ENCODE measurements at regions not wholly inside any gene's neighbourhood (a gene's known extent, or its start where the extent isn't known, plus 50 kb on each side); places are given as distances from the start of the nearest gene placed in this dataset.
"Not testable (repeated sequence)": the region's sequence is repeated elsewhere in the genome, so short reads cannot be mapped to it uniquely, and the experiment has no call there.

DNA sequence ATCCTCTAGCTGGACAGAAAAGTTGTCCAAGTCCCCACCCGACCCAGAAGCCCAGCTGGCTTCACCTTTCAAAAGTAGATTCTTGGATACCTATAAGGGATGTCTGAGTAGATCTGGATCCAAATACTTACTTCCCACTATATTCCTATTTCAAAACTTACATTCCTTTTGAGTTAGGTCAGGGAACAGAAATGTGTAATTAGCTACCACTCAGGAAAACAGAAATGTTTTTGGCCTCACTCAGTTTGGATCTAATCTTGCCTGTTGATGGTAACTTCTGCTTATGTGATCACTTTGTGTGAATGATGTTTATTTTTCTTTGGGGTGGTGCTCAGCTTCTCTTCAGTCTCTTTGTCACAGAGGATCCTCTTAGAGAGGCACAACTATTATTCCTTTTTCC, 814.4 kb upstream of the RGS18 start:
- peak; percentile 20 for DNase-seq (ENCODE audit: low read depth)

DNA sequence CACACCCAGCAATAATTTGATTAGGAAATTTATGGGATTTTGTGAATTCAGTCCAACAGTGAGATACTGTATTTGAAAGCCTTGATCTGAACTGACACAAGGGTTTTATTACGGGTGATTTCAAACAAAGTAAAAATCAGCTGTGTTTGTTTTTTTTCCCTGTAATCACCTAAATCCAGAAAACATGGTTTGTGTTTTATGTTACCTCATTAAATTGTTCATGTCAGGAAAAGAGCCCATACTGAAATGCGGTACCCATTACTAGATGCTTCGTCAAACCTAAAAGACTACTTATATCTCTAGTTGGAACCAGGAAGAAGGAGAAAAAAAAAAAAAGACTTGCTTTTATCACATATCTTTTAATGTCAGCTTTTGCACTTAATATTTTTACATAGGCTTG, 811.9 kb upstream of the RGS18 start:
- DNase-seq (ENCODE audit: low read depth): no peak

DNA sequence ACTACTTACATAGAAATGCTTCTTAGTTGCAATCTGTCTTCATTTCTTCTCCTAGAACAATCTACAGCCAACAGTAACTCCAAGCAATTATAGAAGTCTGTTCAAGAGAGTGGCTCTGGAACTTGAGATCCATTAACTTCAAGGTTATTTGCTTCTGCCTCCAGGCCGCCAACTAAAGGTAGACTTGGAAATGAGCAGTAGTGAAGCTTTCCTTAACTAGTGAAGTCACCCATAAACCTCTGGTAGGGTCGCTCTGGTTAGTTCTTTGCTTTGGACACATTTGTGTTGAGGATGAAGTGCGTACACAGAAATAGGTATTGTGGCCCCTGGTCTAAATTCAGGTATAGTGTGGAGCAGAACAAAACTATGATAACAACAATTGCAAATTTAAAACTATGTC, 809.9 kb upstream of the RGS18 start:
- DNase-seq (ENCODE audit: low read depth): no peak

DNA sequence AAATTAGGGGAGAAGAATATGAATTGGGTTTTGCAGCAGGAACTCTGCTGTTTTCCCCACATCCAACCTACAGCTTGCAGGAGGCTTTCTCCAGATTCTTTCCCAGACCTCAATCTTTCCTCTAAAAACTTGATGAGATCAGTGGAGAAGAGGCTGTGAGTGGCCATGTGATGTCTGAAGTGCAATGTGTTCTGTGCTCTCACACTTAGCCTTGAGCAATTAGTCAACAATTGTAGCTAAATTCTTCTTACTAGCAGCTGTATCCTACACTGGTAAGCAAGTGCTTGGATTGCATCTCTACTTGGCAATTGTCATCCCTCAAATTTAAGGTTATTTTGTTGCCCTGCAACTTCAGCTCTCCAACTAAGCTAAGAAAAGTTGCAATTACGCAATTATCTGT, 807.3 kb upstream of the RGS18 start:
- DNase-seq (ENCODE audit: low read depth): no peak

DNA sequence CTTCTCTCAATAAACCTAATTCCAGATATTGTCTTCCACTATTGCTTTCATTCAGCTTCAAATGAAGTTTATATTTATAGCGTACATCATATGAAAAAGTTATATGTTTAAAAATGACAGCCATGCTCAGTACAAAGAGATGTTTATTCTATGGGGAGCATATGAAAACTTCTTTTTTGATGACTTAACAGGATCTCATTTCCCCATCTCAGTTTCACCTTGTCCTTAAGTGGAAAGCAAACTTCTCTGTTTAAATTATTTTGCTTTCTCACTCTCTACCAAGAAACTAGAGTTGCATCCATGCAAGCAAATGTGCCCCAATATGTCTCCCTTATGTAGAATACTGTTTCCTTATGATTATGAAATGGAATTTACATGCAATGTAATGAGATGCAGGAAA, 799.5 kb upstream of the RGS18 start:
- DNase-seq (ENCODE audit: low read depth): no peak

DNA sequence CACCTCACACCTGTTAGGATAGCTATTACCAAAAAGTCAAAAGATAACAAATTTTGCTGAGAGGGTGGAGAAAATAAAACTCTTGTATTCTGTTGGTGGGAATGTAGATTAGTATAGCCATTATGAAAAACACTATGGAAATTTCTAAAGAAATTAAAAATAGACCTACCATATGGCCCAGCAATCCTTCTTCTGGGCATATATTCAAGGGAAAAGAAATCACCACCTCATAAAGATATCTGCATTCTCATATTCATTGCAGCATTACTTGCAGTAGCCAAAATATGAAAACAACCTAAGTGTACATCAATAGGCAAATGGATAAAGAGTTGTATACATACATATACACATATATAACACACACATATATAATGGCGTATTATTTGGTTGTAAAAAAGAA, 791.6 kb upstream of the RGS18 start:
- no peak for DNase-seq (ENCODE audit: low read depth)

DNA sequence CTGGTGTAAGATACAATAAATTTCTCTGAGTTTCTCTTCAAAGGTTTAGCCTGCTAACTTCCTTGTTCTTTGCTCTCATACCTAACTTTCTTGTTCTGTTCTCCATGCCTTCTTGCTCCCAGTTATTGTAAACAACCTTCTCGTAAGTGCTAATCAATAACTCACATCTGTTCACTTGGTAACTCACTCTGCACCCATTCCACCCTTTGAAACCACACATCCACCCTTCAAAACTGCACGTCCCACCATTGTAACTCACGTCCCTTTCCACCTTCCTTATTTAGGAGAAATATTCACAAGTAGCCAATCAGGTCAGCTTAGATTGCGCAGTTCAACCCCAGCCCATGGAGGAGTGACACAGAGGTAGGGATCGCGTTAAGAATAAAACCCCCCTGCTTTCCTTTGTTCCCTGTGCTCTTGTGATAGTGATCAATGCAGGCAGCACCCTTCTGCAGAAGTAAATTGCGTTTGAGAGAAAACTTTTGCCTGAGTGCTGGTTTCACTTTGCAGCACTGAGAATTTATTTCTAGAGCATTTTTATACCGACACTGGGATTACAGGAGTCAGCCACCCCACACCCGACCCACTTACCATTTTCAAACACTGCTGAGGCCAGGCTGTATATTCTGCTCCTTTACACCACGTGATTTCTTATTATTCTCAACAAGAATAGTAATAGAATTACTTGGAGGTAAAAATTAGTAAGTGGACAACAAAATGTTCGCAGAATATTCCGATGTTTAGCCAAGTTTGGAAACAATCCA, 789.2 kb upstream of the RGS18 start:
- no peak for DNase-seq (ENCODE audit: low read depth)

DNA sequence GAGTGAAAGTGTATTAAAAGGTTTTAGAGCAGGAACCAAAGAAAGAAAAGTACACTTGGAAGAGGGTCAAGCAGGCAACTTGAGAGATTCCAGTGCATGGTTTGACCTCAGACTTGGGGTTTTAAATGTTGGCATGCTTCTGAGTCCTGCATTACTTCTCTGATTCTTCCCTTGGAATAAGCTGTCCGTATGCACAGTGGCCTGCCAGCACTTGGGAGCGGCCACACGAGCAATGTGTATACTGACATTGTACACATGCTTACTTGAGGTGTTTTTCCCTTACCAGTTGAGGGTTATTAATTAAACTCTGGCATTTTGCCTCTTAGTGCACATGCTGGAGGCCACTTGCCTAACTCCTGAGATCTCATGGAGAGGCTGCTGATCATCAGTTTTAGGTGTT, 786.6 kb upstream of the RGS18 start:
- no peak for DNase-seq (ENCODE audit: low read depth)

DNA sequence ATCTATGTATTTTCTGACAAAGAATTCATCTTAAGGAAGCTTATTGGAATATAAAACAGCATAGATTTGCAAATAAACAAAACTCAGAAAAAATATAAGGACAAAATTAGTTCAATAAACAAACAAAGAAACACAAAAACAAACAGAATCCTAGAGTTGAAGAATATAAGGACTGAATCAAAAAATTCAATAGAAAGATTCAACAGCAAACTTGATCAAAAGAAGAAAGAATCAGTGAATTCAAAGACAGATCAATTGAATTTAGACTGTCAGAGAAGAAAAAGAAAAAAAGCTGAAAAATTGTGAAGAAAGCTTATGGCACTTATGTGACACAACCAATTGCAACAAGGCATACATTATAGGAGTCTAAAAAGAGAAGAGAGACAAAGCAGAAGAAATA, 770.0 kb upstream of the RGS18 start:
- DNase-seq (ENCODE audit: low read depth): no peak

DNA sequence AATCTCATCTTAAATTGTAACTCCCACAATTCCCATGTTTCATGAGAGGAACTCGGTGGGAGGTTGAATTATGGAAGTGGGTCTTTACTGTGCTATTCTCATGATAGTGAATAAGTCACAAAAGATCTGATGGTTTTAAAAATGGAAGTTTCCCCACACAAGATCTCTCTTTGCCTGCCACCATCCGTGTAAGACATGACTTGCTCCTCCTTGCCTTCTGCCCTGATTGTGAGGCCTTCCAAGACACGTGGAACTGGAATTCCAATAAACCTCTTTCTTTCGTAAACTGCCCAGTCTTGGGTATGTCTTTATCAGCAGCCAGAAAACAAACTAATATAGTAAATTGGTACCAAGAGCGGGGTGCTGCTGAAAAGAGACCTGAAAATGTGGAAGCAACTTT, 761.6 kb upstream of the RGS18 start:
- no peak for DNase-seq (ENCODE audit: low read depth)

DNA sequence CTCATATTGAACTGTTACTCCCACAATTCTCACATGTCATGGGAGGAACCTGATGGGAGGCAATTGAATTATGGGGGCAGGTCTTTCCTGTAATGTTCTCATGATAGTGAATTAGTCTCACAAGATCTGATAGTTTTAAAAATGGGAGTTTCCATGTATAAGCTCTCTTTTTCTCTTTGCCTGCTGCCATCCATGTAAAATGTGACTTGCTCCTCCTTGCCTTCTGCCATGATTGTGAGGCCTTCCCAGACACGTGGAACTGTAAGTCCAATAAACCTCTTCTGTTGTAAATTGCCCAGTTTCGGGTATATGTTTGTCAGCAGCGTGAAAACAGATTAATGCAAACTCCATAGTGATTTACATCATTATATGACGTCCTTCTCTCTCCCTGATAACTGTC, 759.7 kb upstream of the RGS18 start:
- DNase-seq (ENCODE audit: low read depth): no peak

DNA sequence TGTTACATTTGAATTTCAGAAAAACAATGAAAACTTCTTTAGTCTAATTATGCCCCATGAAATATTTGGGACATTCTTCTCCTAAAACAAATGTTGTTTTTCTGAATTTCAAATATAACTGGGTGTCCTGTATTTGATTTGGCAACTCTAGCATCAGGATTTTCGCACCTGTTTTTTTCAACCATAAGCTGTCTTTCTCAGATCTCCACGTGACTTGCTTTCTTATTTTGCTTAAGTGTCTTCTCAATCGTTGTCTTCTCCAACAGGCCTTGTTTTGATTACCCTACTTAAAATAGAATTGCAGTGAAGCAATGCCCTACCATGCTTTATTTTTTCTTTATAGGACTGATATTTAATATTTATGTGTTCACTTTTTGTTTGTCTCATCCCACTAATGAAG, 752.8 kb upstream of the RGS18 start:
- no peak for DNase-seq (ENCODE audit: low read depth)

DNA sequence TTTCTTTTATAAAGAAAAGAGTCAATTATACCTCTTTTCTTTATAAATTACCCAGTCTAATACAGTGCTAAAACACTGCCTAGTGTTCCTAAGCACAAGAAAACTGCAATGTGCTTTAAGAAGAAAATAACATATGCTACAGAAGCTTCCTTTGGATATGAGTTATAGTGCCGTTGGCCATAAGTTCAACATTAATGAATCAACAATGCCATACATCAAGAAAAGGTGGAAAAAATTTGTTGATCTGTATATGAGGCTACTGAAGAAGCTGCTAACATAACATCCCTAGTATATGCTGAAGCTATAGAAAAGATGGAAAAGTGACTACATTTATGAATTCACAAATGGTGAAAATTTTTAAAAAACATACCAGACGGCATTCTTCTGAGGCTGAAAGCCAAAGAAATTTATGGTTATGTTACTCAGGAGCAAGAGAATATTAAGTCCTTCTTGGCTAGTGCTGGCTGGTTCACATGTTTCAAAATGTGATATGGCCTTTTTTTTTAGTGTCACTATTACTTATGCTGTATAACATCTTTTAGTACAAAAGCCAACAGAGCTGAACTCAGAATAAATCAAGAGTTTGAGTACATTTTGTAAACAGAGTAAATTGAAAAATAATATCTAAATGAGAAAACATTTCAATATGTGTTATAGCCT, 743.2 kb upstream of the RGS18 start:
- DNase-seq (ENCODE audit: low read depth): no peak

DNA sequence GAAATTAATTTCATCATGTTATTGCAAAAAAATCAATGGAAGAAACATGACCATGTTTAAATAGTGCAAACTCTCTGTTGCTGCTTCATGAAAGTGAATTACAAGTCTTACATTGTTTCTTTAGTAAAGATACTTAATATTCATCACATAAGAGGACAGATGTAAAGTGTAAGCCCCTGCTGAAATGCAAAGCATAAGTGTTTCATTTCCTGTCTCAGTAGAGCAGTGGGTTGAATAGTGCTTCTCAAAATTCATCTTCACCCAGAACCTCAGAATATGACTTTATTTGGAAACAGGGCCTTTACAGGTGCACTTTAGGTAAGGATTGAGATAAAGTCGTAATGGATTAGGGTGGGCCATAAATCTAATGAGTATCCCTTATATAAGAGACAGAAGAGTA, 738.4 kb upstream of the RGS18 start:
- no peak for DNase-seq (ENCODE audit: low read depth)

DNA sequence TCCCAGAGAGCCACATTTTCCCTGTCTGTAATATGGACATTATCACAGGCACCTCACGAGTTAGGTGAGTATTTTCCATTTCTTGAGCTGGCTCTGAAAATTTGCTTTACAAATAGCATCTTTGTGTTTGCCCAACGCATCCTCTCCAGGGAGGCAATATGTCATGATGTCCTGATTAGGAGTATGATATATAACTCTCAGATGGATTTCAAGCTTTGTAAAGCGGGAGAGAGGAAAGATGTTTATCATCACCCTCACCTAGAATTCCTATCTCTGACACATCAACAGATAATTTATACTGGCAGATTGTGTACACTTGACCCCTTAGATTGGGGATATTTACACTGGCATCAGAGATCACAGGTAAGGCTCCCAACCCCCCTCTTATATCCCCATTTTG, 730.7 kb upstream of the RGS18 start:
- no peak for DNase-seq (ENCODE audit: low read depth)

DNA sequence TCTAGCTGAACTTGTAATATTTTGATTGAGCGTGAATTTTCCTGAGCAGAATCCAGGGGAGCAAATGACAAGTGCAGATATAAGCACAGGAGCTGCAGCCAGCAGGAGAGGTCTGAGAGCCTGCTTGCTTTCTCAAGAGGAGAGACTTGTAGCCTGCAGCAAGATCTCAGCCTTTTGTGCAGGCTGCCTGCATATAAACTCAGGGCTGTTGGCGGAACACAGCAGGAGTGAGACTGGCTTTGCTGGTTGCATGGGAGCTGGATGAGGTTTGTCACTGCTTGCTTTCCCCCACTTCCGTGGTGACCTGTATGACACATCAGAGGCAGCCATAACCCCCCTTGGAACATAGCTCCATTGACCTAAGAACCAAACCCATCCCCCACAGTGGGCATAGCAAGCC, 725.4 kb upstream of the RGS18 start:
- no peak for DNase-seq (ENCODE audit: low read depth)

DNA sequence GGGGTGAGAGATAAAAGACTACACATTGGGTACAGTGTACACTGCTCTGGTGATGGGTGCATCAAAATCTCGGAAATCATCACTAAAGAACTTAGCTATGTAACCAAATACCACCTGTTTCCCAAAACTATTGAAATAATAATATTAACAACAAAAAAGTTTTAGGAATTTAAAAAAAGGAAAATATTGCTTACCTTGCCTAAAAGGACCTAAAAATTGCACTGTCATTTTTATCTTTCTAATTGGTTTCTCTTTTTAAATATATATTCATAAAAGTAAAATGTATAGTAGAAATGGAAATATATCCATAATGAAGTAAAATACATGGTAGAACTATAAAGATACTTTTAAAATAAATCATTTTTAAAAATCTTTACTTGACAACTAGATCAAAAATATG, 719.3 kb upstream of the RGS18 start:
- DNase-seq (ENCODE audit: low read depth): no peak

DNA sequence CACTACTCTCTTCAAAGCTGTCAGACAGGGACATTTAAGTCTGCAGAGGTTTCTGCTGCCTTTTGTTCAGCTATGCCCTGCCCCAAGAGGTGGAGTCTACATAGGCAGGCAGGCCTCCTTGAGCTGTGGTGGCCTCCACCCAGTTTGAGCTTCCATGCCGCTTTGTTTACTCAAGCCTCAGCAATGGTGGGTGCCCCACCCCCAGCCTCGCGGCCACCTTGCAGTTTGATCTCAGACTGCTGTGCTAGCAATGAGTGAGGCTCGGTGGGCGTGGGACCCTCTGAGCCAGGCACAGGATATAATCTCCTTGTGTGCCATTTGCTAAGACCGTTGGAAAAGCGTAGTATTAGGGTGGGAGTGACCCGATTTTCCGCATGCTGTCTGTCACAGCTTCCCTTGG, 710.0 kb upstream of the RGS18 start:
- not testable (repeated sequence) for DNase-seq (ENCODE audit: low read depth)

DNA sequence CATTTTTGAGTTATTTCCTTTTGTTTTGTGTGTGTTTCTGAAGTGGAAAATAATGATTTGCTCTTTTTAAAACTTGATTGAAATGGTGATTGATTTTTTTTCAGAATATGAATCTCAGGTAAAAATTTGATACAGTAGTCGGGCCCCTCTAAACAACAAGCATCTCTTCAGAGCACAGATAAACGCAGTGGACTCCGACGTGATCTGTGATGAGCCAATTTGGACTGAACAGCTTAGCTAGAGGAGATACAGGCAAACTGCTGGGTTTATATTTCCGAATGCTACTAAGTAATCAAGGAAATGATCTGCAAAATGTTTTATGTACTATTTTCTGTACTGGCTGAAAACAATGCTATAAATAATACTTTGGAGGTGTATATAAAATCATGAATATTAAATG, 705.7 kb upstream of the RGS18 start:
- DNase-seq (ENCODE audit: low read depth): no peak

DNA sequence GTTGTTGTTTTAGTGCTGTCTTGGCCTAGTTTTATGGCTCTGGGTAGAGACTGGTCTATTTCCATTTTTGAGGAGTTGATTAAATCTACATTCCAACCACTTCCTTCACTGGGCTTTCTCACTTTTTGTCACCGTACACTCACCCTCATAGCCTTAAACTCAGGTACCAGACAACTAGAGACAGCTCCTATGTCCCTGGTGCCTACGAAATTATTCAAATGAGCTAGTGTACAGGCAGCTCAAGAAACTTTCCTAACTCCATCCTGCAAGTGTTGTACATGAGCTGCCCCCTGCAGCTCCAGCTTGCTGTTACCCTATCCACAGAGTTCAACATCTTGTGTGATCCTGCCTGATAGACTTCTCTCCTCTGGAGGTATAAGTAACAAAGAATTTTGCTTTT, 704.8 kb upstream of the RGS18 start:
- no peak for DNase-seq (ENCODE audit: low read depth)

DNA sequence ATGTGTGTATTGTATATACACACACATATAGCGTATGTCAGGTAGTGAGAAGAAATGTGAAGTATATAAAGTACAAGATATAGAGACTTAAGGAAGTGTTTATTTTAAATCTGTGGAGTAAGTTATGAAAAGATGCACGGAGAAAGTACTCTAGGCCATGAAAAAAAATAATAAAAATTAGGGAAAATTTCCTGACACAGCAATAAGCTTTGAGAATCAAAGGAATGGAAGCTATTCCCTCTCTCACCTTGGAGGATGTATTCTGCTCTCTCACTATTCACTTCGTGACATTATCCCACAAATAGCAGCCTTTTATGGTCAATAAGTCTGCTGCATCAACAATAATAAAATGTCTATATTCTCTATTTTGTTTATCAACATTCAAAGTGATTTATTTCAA, 700.4 kb upstream of the RGS18 start:
- DNase-seq (ENCODE audit: low read depth): no peak

DNA sequence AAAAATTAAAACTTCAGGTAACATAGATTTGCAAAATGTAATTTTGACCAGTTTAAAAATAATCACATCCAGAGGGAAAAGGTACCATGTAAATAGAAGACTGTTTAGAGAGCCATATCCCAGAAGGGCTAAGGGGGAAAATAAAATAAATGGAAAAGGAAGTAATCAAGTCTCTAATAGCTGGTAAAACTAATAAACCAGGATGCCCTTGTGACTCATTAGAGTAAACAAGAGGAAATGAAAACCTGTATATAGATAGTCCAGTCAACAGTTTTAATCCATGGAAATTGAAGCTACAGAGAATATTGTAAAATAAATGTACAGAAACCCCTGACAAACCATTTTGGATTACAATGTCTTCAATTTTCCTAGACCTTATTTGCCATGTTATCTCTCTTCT, 698.0 kb upstream of the RGS18 start:
- no peak for DNase-seq (ENCODE audit: low read depth)

DNA sequence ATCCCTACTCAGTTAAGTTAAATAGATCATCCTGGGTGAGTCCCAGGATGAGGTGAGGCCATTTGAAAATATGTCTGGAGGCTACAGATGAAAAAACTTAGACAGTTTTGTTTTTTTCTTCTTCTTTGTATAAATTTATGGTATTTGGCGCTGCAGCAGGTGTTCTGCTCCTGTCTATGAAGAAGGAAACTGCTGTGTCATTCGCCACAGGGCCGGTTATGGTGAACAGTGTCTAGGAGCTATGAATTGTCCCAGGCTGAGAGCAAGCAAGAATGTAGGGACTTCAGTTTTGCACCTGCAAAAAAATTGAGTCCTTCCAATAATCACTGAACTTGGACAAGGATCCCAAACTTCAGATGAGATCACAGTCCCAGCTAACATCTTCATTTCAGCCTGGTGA, 674.3 kb upstream of the RGS18 start:
- no peak for DNase-seq (ENCODE audit: low read depth)

DNA sequence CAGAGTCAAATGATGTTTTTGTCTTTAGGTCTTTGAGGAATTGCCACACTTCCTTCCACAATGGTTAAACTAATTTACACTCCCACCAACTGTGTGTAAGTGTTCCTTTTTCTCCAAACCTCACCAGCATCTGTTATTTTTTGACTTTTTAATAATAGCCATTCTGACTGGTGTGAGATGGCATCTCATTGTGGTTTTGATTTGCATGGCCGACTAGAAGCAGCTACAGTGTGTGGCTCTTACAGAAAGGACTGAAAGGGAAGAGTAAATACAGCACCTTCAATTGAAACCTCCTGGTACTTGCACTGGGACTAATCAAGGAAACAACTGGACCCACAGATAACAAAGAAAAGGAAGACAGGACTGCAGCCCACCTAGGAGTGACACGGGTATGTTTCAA, 668.0 kb upstream of the RGS18 start:
- DNase-seq (ENCODE audit: low read depth): no peak

All from LHCN-M2 (cell line).